ENCODE measurements at regions not wholly inside any gene's neighbourhood (a gene's known extent, or its start where the extent isn't known, plus 50 kb on each side); places are given as distances from the start of the nearest gene placed in this dataset.

DNA sequence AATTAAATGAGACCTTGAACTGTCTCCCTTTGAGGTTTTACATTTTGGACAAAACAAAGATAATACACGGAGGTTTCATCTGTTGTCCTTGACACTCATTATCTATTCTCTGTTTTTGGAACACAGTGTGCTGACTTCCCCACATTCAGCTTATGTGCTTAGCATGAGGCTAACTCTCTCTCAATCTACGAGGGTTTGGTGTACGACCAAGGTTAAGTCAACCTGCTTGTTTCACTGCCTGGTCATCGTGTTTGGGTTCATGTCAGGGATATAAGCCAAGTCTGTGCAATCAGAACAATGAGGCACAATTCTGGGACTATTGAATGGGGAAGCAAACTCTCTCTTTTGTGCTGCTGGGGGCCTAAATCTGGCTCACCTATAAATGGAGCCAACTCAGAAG lies 328.5 kb upstream of the USP25 start:
- Histone ChIP-seq H3K36me3 (no peaks in the 10 kb centered on the region), H3K4me3 (no peak overlapping the region), H3K4me1 (no peaks in the 10 kb centered on the region), H3K9me3 (no peaks in the 10 kb centered on the region), H3K27ac (no peak overlapping the region), H3K27me3 (no peaks in the 10 kb centered on the region)
- no peak for DNase-seq (ENCODE audit: low spot score in 2 of 2)
- intact Hi-C loops (cut with DNase I) = no loop called here
- TF ChIP-seq, protein P1, sequence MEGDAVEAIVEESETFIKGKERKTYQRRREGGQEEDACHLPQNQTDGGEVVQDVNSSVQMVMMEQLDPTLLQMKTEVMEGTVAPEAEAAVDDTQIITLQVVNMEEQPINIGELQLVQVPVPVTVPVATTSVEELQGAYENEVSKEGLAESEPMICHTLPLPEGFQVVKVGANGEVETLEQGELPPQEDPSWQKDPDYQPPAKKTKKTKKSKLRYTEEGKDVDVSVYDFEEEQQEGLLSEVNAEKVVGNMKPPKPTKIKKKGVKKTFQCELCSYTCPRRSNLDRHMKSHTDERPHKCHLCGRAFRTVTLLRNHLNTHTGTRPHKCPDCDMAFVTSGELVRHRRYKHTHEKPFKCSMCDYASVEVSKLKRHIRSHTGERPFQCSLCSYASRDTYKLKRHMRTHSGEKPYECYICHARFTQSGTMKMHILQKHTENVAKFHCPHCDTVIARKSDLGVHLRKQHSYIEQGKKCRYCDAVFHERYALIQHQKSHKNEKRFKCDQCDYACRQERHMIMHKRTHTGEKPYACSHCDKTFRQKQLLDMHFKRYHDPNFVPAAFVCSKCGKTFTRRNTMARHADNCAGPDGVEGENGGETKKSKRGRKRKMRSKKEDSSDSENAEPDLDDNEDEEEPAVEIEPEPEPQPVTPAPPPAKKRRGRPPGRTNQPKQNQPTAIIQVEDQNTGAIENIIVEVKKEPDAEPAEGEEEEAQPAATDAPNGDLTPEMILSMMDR (IDR thresholded peaks at IDR 0.05) = no peak

DNA sequence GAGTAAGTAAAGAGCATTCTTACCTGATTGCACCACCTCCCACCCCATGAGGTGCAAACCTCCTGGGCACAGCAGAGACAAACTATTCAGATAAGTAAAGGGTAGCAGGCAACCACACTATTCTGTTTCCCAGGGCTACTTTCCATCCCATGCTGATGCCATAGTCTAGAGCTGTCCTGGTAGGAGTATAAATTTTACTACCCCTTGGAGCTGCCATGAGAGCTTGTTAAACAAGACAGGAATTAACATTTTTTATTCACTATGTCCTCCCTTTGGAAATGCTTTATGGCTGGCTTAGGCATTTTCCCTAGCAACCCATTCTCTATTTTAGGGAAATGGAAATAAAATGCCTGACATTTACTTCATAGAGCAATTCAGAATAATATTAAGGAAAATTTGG lies 324.6 kb upstream of the USP25 start:
- Histone ChIP-seq H3K36me3 (no peaks in the 10 kb centered on the region), H3K4me1 (no peaks in the 10 kb centered on the region), H3K27me3 (no peaks in the 10 kb centered on the region), H3K27ac (no peak overlapping the region), H3K4me3 (no peak overlapping the region), H3K9me3 (no peaks in the 10 kb centered on the region)
- intact Hi-C loops (cut with DNase I) = no loop called here
- TF ChIP-seq, protein P1 (IDR thresholded peaks at IDR 0.05) = no peak
- DNase-seq (ENCODE audit: low spot score in 2 of 2) = no peak

DNA sequence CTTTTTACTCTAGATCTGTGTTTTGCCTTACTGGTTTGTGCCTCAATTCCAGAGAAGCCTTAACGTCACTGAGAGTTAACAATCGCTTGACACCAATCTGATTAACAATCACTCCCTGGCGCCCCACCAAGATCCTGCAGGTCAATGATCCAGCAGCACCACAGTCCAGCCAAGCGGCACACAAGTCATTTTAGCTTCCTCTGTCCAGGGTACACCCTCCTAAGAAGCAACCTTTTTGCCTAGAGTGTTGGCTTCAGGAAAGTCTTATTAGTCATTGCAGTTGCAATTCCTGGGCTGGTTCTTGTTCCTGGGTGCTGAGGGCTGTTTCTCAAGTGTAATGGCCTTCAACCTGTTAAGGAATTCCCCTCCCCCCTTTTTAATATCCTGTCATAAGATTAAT lies 323.0 kb upstream of the USP25 start:
- Histone ChIP-seq H3K27ac (no peak overlapping the region), H3K4me3 (no peak overlapping the region), H3K27me3 (no peaks in the 10 kb centered on the region), H3K36me3 (no peaks in the 10 kb centered on the region), H3K4me1 (no peaks in the 10 kb centered on the region), H3K9me3 (no peaks in the 10 kb centered on the region)
- TF ChIP-seq, protein P1 (IDR thresholded peaks at IDR 0.05) = no peak
- intact Hi-C loops (cut with DNase I) = no loop called here
- no peak for DNase-seq (ENCODE audit: low spot score in 2 of 2)

DNA sequence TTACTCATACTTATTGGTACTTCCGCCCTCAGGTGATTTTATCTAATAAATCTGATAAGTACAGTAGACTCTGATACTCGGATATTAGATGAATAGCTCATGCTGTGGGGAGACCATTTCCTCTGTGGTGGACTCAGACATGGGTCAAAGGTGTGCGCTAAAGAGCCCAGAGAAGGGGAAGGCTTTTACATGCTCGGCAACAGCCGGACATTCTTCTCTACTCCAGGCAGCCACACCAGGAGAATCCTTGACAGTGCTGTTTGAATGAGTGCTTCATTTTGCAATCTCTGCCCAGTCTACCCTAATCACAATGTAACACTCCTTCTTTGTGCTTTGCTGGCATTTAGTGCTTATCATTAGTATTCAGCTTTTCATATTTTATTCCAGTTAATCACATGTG lies 322.2 kb upstream of the USP25 start:
- Histone ChIP-seq H3K27ac (no peak overlapping the region), H3K9me3 (no peaks in the 10 kb centered on the region), H3K27me3 (no peaks in the 10 kb centered on the region), H3K4me1 (no peaks in the 10 kb centered on the region), H3K4me3 (no peak overlapping the region), H3K36me3 (no peaks in the 10 kb centered on the region)
- intact Hi-C loops (cut with DNase I) = no loop called here
- TF ChIP-seq, protein P1 (IDR thresholded peaks at IDR 0.05) = no peak
- no peak for DNase-seq (ENCODE audit: low spot score in 2 of 2)

DNA sequence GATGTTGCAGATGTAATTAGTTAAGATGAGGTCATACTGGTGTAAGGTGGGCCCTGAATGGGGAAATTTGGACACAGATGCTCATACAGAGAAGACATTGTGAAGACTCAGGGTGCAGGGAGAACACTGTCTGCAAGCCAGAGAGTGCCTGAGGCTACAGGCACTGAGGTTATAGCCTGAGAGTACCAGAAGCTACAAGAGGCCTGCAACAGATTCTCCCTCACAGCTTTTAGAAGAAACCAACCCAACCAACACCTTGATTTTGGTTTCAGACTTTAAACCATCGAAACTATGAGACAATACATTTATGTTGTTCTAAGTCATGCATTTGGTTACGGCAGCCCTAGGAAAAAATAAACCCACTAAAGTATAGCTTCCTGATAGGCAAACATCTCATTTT lies 321.7 kb upstream of the USP25 start:
- no peaks in the 10 kb centered on the region for H3K27me3 ChIP-seq
- H3K36me3 ChIP-seq = no peaks in the 10 kb centered on the region
- intact Hi-C loops (cut with DNase I) = no loop called here
- no peak for DNase-seq (ENCODE audit: low spot score in 2 of 2)
- no peaks in the 10 kb centered on the region for H3K9me3 ChIP-seq
- H3K27ac ChIP-seq = no peak overlapping the region
- no peak overlapping the region for H3K4me3 ChIP-seq
- H3K4me1 ChIP-seq = no peaks in the 10 kb centered on the region
- TF ChIP-seq, protein P1 (IDR thresholded peaks at IDR 0.05) = no peak

DNA sequence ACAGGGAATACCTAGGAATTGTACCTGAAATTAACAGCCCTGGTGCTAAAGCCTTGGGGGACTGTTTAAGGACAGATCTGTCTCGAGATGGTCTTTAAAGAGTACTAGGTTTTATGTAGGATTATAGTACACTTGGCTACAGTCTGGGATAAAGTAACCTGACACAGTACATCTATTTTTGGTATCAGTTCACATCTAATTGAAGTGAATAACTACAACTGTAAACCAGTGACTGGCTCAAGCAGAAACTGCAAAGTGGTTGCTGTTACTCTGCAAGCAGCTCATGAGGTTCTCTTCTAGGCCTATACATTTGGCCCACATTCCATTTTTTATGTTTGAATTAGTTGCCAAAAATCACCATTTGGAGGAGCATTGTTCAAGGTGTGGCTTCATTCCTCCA lies 320.8 kb upstream of the USP25 start:
- Histone ChIP-seq H3K27ac (no peak overlapping the region), H3K36me3 (no peaks in the 10 kb centered on the region), H3K4me1 (no peaks in the 10 kb centered on the region), H3K4me3 (no peak overlapping the region), H3K27me3 (no peaks in the 10 kb centered on the region), H3K9me3 (no peaks in the 10 kb centered on the region)
- intact Hi-C loops (cut with DNase I) = no loop called here
- DNase-seq (ENCODE audit: low spot score in 2 of 2) = no peak
- TF ChIP-seq, protein P1 (IDR thresholded peaks at IDR 0.05) = no peak
